ENCODE measurements at regions not wholly inside any gene's neighbourhood (a gene's known extent, or its start where the extent isn't known, plus 50 kb on each side); places are given as distances from the start of the nearest gene placed in this dataset.

DNA sequence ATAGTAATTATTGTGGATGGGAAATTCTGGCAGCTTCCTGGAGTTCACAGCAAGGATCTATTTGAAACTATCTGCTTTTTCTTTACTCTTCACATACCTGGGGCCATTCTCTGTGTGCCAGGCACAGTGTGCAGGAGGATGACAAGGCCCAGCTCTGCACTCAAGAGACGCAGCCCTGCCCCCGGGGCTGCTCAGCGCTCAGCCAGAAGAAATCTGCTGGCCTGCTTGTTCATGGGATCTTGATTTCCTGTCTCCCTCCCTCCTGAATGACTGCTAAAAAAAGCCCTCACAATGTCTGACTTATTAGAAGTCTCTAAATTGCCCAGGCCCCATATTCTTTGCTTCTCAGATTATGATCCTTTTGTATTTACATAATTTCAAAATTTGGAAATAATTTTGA, 210.9 kb downstream of the DCDC2C start:
- H3K4me3 ChIP-seq (ENCODE audit: low read depth, low read length): no peak overlapping the region
- POLR2A ChIA-PET: no interaction called here
- H3K36me3 ChIP-seq (ENCODE audit: control insufficient read depth, insufficient read depth, low read length): no peaks in the 10 kb centered on the region
- TF ChIP-seq, protein P1, sequence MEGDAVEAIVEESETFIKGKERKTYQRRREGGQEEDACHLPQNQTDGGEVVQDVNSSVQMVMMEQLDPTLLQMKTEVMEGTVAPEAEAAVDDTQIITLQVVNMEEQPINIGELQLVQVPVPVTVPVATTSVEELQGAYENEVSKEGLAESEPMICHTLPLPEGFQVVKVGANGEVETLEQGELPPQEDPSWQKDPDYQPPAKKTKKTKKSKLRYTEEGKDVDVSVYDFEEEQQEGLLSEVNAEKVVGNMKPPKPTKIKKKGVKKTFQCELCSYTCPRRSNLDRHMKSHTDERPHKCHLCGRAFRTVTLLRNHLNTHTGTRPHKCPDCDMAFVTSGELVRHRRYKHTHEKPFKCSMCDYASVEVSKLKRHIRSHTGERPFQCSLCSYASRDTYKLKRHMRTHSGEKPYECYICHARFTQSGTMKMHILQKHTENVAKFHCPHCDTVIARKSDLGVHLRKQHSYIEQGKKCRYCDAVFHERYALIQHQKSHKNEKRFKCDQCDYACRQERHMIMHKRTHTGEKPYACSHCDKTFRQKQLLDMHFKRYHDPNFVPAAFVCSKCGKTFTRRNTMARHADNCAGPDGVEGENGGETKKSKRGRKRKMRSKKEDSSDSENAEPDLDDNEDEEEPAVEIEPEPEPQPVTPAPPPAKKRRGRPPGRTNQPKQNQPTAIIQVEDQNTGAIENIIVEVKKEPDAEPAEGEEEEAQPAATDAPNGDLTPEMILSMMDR (IDR thresholded peaks at IDR 0.05; ENCODE audit: insufficient read depth, low read depth, low read length): no peak
- CTCF ChIA-PET: no interaction called here
- DNase-seq (ENCODE audit: low read depth): no peak
- H3K27me3 ChIP-seq (ENCODE audit: control insufficient read depth, insufficient read depth, low read length): no peaks in the 10 kb centered on the region

DNA sequence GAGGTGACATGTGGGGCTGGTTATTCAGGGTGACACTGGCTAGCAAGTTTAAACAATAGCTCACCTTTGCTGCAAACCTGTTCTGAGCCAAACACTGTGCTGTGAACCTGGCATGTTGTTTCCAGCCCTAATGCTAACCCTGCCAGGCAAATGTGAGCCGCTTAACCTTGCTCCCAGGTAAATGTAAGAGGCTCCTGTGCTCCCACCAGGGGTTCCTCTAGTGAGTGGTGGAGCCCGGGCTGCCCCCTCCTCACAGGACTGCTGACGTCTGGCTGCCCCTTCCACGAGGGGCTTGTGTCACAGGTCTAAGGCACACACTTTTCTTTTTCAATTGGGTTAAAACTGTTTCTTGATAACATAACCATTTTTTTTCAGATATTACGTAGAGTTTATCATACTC, 223.7 kb downstream of the DCDC2C start:
- DNase-seq (ENCODE audit: low read depth): no peak
- TF ChIP-seq, protein P1 (IDR thresholded peaks at IDR 0.05; ENCODE audit: insufficient read depth, low read depth, low read length): no peak
- ChIA-PET CTCF (no interaction called here), POLR2A (no interaction called here)
- Histone ChIP-seq H3K36me3 (ENCODE audit: control insufficient read depth, insufficient read depth, low read length) (no peaks in the 10 kb centered on the region), H3K4me3 (ENCODE audit: low read depth, low read length) (no peak overlapping the region), H3K27me3 (ENCODE audit: control insufficient read depth, insufficient read depth, low read length) (no peaks in the 10 kb centered on the region)

DNA sequence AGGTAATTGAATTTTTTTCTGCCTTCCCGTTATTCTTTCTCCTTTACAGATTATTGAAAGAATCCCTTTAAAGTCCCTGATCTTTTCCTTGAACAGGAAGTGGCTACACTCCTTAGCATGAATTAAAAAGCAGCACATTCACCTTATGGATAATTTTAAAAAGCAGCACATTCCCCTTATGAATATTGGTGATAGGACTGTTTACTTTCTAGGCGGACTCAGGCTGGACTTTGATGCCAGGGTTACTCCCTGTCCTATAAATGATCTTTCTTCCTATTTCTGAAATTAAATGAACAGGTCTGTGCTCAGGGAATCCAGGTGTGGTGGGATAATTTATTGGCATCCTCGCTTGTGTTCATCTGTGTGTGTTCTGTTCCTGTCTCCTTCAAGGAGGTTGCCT, 226.0 kb downstream of the DCDC2C start:
- TF ChIP-seq, protein P1 (IDR thresholded peaks at IDR 0.05; ENCODE audit: insufficient read depth, low read depth, low read length): no peak
- no peak for DNase-seq (ENCODE audit: low read depth)
- Histone ChIP-seq H3K4me3 (ENCODE audit: low read depth, low read length) (no peak overlapping the region), H3K36me3 (ENCODE audit: control insufficient read depth, insufficient read depth, low read length) (no peaks in the 10 kb centered on the region), H3K27me3 (ENCODE audit: control insufficient read depth, insufficient read depth, low read length) (no peaks in the 10 kb centered on the region)
- CTCF ChIA-PET: no interaction called here
- POLR2A ChIA-PET: no interaction called here

DNA sequence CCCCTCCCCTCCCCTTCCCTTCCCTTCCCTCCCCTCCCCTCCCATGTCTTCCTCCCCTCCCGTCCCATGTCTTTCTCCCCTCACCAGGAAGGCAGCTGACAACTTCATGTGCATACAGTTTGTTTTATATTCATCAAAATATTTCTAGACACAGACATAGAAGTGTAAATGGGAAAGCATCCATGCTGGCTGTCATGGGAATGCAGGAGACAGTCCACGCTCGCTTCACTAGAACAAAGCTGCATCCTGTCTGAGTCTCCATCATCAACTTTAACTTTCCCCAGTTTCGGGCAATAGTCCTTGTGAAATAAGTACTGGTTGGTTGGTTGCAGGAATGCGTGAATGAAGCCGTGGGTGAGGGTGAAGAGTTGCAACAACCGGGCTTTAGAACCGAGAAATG, 226.9 kb downstream of the DCDC2C start:
- DNase-seq (ENCODE audit: low read depth): no peak
- Histone ChIP-seq H3K36me3 (ENCODE audit: control insufficient read depth, insufficient read depth, low read length) (no peaks in the 10 kb centered on the region), H3K4me3 (ENCODE audit: low read depth, low read length) (no peak overlapping the region), H3K27me3 (ENCODE audit: control insufficient read depth, insufficient read depth, low read length) (no peaks in the 10 kb centered on the region)
- ChIA-PET CTCF (no interaction called here), POLR2A (no interaction called here)
- TF ChIP-seq, protein P1 (IDR thresholded peaks at IDR 0.05; ENCODE audit: insufficient read depth, low read depth, low read length): no peak

DNA sequence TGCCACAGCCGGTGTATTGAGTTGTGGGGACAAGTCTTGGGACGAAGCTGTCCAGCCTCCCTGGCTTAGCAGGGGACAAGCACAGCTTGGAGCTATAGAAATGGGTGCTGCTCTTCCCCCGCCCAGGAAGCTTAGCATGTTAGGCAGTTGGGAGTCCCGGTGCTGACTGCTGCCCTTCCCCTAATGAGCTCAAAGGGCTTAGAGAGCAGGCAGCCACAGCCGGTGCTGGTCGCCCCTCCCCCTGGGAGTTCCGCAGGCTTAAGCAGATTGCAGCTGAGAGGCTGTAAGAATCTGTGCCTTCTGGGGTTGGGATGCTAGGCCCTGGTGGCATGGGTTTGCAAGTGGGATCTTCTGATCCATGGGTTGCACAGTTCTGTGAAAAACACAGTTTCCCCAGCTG, 237.3 kb downstream of the DCDC2C start:
- no peak for DNase-seq (ENCODE audit: low read depth)
- TF ChIP-seq, protein P1 (IDR thresholded peaks at IDR 0.05; ENCODE audit: insufficient read depth, low read depth, low read length): no peak
- H3K36me3 ChIP-seq (ENCODE audit: control insufficient read depth, insufficient read depth, low read length): no peaks in the 10 kb centered on the region
- ChIA-PET CTCF (no interaction called here), POLR2A (no interaction called here)
- no peaks in the 10 kb centered on the region for H3K27me3 ChIP-seq (ENCODE audit: control insufficient read depth, insufficient read depth, low read length)
- no peak overlapping the region for H3K4me3 ChIP-seq (ENCODE audit: low read depth, low read length)

Data from BJ (cell line).